H9 (cell line): ENCODE measurements at regions not wholly inside any gene's neighbourhood (a gene's known extent, or its start where the extent isn't known, plus 50 kb on each side); places are given as distances from the start of the nearest gene placed in this dataset.
A peak's percentile ranks its signal among the peaks of the same experiment; 100 is the strongest.

Experiments used
- DNase-seq: peaks from one replicate; pipeline ENCODE4 v3.0.0-alpha.2; 2017
- H2AFZ ChIP-seq: one replicate; pipeline ENCODE4 v1.6.1; 2013; ENCODE audit warnings: mild to moderate bottlenecking, low read length, control low read depth, moderate library complexity
- H2AK5ac ChIP-seq: 2 replicates; pipeline ENCODE4 v1.6.1; 2013; ENCODE audit warnings: low read length, control low read depth, mixed read lengths; ENCODE audit not compliant: insufficient read length
- H2BK120ac ChIP-seq: one replicate; pipeline ENCODE4 v1.6.1; 2013; ENCODE audit warnings: low read depth, mild to moderate bottlenecking, low read length, control low read depth, inconsistent platforms; ENCODE audit not compliant: poor library complexity, severe bottlenecking
- H2BK12ac ChIP-seq: 2 replicates; pipeline ENCODE4 v1.6.1; 2013; ENCODE audit warnings: low read length, control low read depth, mixed read lengths, low read depth; ENCODE audit not compliant: insufficient read length
- H2BK15ac ChIP-seq: 2 replicates; pipeline ENCODE4 v1.6.1; 2013; ENCODE audit warnings: low read depth, low read length, control low read depth
- H2BK20ac ChIP-seq: one replicate; pipeline ENCODE4 v1.6.1; 2013; ENCODE audit warnings: low read depth, mild to moderate bottlenecking, low read length, control low read depth, inconsistent platforms; ENCODE audit not compliant: poor library complexity, severe bottlenecking
- H2BK5ac ChIP-seq: 2 replicates; pipeline ENCODE4 v1.6.1; 2013; ENCODE audit warnings: low read length, control low read depth, mixed read lengths; ENCODE audit not compliant: insufficient read length
- H3K14ac ChIP-seq: 2 replicates; pipeline ENCODE4 v1.6.1; 2013; ENCODE audit warnings: low read length, control low read depth; ENCODE audit not compliant: insufficient read depth
- H3K18ac ChIP-seq: 2 replicates; pipeline ENCODE4 v1.6.1; 2013; ENCODE audit warnings: low read depth, mild to moderate bottlenecking, mixed read lengths, low read length, control low read depth; ENCODE audit not compliant: insufficient read length
- H3K23ac ChIP-seq: 2 replicates; pipeline ENCODE4 v1.6.1; 2013; ENCODE audit warnings: low read length, control low read depth, mixed read lengths, low read depth; ENCODE audit not compliant: insufficient read length
- H3K23me2 ChIP-seq: 2 replicates; pipeline ENCODE4 v1.6.1; 2013; ENCODE audit warnings: low read depth, mild to moderate bottlenecking, mixed read lengths, low read length, control low read depth; ENCODE audit not compliant: insufficient read length, poor library complexity, severe bottlenecking
- H3K27ac ChIP-seq: 2 replicates; pipeline ENCODE4 v1.5.1; 2013; ENCODE audit warnings: low read length, control low read depth, mixed read lengths, low read depth; ENCODE audit not compliant: insufficient read length
- H3K27me3 ChIP-seq: 2 replicates; pipeline ENCODE4 v1.6.1; 2013; ENCODE audit warnings: low read length, control low read depth, inconsistent platforms; ENCODE audit not compliant: insufficient read depth
- H3K4ac ChIP-seq: 2 replicates; pipeline ENCODE4 v1.6.1; 2013; ENCODE audit warnings: low read depth, mild to moderate bottlenecking, control low read depth, inconsistent platforms, low read length, moderate library complexity
- H3K4me1 ChIP-seq: 2 replicates; pipeline ENCODE4 v1.6.1; 2013; ENCODE audit warnings: low read length, control low read depth, inconsistent platforms; ENCODE audit not compliant: insufficient read depth
- H3K4me2 ChIP-seq: 2 replicates; pipeline ENCODE4 v1.6.1; 2013; ENCODE audit warnings: low read length, control low read depth, mixed read lengths; ENCODE audit not compliant: insufficient read length, insufficient read depth
- H3K56ac ChIP-seq: 2 replicates; pipeline ENCODE4 v1.6.1; 2013; ENCODE audit warnings: low read depth, mild to moderate bottlenecking, mixed read lengths, low read length, control low read depth; ENCODE audit not compliant: insufficient read length
- H3K79me1 ChIP-seq: 2 replicates; pipeline ENCODE4 v1.6.1; 2013; ENCODE audit warnings: low read depth, mild to moderate bottlenecking, moderate library complexity, low read length, control low read depth, inconsistent platforms; ENCODE audit not compliant: insufficient read depth, poor library complexity, severe bottlenecking
- H3K79me2 ChIP-seq: 2 replicates; pipeline ENCODE4 v1.6.1; 2013; ENCODE audit warnings: low read length, control low read depth, inconsistent platforms; ENCODE audit not compliant: insufficient read depth
- H3K9ac ChIP-seq: 2 replicates; pipeline ENCODE4 v1.6.1; 2013; ENCODE audit warnings: low read length, control low read depth, mixed read lengths; ENCODE audit not compliant: insufficient read length; ENCODE audit errors: extremely low read depth
- H3K9me3 ChIP-seq: one replicate; pipeline ENCODE4 v1.6.1; 2013; ENCODE audit warnings: low read depth, low read length, inconsistent platforms; ENCODE audit not compliant: control insufficient read depth
- H3T11ph ChIP-seq: one replicate; pipeline ENCODE4 v1.6.1; 2013; ENCODE audit warnings: mild to moderate bottlenecking, low read length, control low read depth, inconsistent platforms
- H4K20me1 ChIP-seq: one replicate; pipeline ENCODE4 v1.6.1; 2013; ENCODE audit not compliant: control insufficient read depth, insufficient read length, insufficient read depth
- H4K5ac ChIP-seq: 2 replicates; pipeline ENCODE4 v1.6.1; 2013; ENCODE audit warnings: low read depth, mild to moderate bottlenecking, mixed read lengths, low read length, control low read depth; ENCODE audit not compliant: insufficient read length
- H4K8ac ChIP-seq: replicated peaks from 2 replicates; pipeline ENCODE4 v1.6.1; 2013; ENCODE audit warnings: low read length, control low read depth, mixed read lengths, low read depth; ENCODE audit not compliant: insufficient read length
- H4K91ac ChIP-seq: 2 replicates; pipeline ENCODE4 v1.6.1; 2013; ENCODE audit warnings: low read depth, mild to moderate bottlenecking, moderate library complexity, mixed read lengths, low read length, control low read depth; ENCODE audit not compliant: insufficient read length
- H3K27ac Mint-ChIP-seq, 3 experiments: 2 replicates in 2 of 3; 3 replicates in 1 of 3; pipeline ENCODE4 v1.8.0; 2020 to 2021; ENCODE audit warnings: mixed read lengths in 3 of 3, mild to moderate bottlenecking in 1 of 3, moderate library complexity in 1 of 3
- H3K27me3 Mint-ChIP-seq: 2 replicates; pipeline ENCODE4 v1.8.0; 2021; ENCODE audit warnings: low read depth, mild to moderate bottlenecking, moderate library complexity, mixed read lengths
- H3K36me3 Mint-ChIP-seq, 3 experiments: 2 replicates in 2 of 3; 3 replicates in 1 of 3; pipeline ENCODE4 v1.8.0; 2020 to 2021; ENCODE audit warnings: low read depth in 3 of 3, mixed read lengths in 3 of 3; ENCODE audit not compliant: insufficient read depth in 1 of 3
- H3K4me1 Mint-ChIP-seq, 2 experiments: 2 replicates each; pipeline ENCODE4 v1.8.0; 2020; ENCODE audit warnings: mixed read lengths in 2 of 2
- H3K4me3 Mint-ChIP-seq, 2 experiments: 2 replicates in 1 of 2; 3 replicates in 1 of 2; pipeline ENCODE4 v1.8.0; 2020 to 2021; ENCODE audit warnings: mild to moderate bottlenecking in 2 of 2, mixed read lengths in 2 of 2, moderate library complexity in 1 of 2
- H3K9me3 Mint-ChIP-seq, 2 experiments: 2 replicates in 1 of 2; 3 replicates in 1 of 2; pipeline ENCODE4 v1.8.0; 2020; ENCODE audit warnings: mild to moderate bottlenecking in 2 of 2, mixed read lengths in 2 of 2, moderate library complexity in 1 of 2
- WGBS: extraction: QIAGEN DNeasy Blood & Tissue Kit; methylation state at CpG from one replicate; pipeline ENCODE4 v1.1.7; 2013; ENCODE audit warnings: missing lambda C conversion rate, low lambda C conversion rate, mixed read lengths; ENCODE audit not compliant: insufficient read length; ENCODE audit errors: extremely low coverage; 5-methylcytosine and 5-hydroxymethylcytosine counted together
- TF ChIP-seq, protein P1 (sequence below): fragments of 200-600 bp; sonication (generic); conservative IDR thresholded peaks from 3 replicates; pipeline ENCODE4 v1.8.0; 2021; ENCODE audit warnings: antibody characterized with exemption, mild to moderate bottlenecking

DNA sequence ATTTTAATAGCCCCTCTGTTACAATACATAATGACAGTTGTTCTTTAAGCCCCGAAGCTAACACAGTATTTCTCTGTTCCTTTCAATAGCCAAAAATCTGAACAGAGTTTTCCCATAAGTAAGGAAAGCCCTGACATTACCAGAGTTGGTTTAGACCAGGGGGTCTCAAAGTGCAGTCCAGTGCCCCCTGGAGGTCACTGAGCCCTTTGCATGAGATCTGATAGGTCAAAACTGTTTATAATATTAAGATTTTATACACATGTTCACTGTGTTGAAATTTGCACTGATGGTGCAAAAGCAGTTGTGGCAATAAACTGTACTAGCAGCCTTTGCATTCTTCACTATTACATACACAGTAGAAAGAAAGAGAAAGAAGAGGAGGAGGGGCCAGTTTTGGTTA lies 177.1 kb downstream of the SPANXN3 start:
- no peaks in the 10 kb centered on the region for H3K27me3 Mint-ChIP-seq

More for the DNA sequence above, 177.1 kb downstream of the SPANXN3 start:
- H3K23me2 ChIP-seq: no peaks in the 10 kb centered on the region
- Mint-ChIP-seq H3K4me3 (no peak overlapping the region), H3K27ac (no peak overlapping the region), H3K4me1 (0 out of 4 replicates have a peak, but pooled peaks cover 0 to 2% of the 10 kb centered on the region in 2 experiments), H3K36me3 (peaks cover 0 to 1% (median 0%) of the 10 kb centered on the region in 3 experiments; a peak in 1 of 7 replicates), H3K9me3 (peaks cover 59 to 61% of the 10 kb centered on the region in 2 experiments)
- no peak overlapping the region for H4K91ac ChIP-seq
- no peak overlapping the region for H3T11ph ChIP-seq
- H3K4me2 ChIP-seq: no peak overlapping the region
- no peaks in the 10 kb centered on the region for H3K79me1 ChIP-seq
- no peak for DNase-seq
- WGBS: no CpG with 5 or more reads among the region's 1 CpG
- H3K56ac ChIP-seq: no peak overlapping the region
- H3K9me3 ChIP-seq: no peaks in the 10 kb centered on the region
- H3K23ac ChIP-seq: no peak overlapping the region
- no peak overlapping the region for H2AFZ ChIP-seq
- no peak overlapping the region for H3K14ac ChIP-seq
- H2BK120ac ChIP-seq: no peak overlapping the region
- no peak overlapping the region for H4K8ac ChIP-seq
- no peak overlapping the region for H3K9ac ChIP-seq
- H4K5ac ChIP-seq: no peak overlapping the region
- no peak overlapping the region for H2BK20ac ChIP-seq
- TF ChIP-seq, protein P1, sequence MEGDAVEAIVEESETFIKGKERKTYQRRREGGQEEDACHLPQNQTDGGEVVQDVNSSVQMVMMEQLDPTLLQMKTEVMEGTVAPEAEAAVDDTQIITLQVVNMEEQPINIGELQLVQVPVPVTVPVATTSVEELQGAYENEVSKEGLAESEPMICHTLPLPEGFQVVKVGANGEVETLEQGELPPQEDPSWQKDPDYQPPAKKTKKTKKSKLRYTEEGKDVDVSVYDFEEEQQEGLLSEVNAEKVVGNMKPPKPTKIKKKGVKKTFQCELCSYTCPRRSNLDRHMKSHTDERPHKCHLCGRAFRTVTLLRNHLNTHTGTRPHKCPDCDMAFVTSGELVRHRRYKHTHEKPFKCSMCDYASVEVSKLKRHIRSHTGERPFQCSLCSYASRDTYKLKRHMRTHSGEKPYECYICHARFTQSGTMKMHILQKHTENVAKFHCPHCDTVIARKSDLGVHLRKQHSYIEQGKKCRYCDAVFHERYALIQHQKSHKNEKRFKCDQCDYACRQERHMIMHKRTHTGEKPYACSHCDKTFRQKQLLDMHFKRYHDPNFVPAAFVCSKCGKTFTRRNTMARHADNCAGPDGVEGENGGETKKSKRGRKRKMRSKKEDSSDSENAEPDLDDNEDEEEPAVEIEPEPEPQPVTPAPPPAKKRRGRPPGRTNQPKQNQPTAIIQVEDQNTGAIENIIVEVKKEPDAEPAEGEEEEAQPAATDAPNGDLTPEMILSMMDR: peak; percentile 54; the same call in 2 of the 3 replicates
- H4K20me1 ChIP-seq: no peaks in the 10 kb centered on the region
- no peaks in the 10 kb centered on the region; the same call in 1 of the 2 replicates for H3K79me2 ChIP-seq
- no peaks in the 10 kb centered on the region for H3K27me3 ChIP-seq
- no peak overlapping the region for H2BK5ac ChIP-seq
- H3K27ac ChIP-seq: no peak overlapping the region
- H2AK5ac ChIP-seq: no peak overlapping the region
- no peaks in the 10 kb centered on the region for H3K4me1 ChIP-seq
- no peak overlapping the region for H2BK15ac ChIP-seq
- H3K4ac ChIP-seq: no peak overlapping the region
- no peak overlapping the region for H2BK12ac ChIP-seq
- H3K18ac ChIP-seq: no peak overlapping the region
